ENCODE measurements at regions not wholly inside any gene's neighbourhood (a gene's known extent, or its start where the extent isn't known, plus 50 kb on each side); places are given as distances from the start of the nearest gene placed in this dataset.
A peak's percentile ranks its signal among the peaks of the same experiment; 100 is the strongest.
"Not testable (repeated sequence)": the region's sequence is repeated elsewhere in the genome, so short reads cannot be mapped to it uniquely, and the experiment has no call there.

GRCh38 chr6:13874191-13874549 lies 50.6 kb upstream of the RNF182 start:
- TF ChIP-seq CTCF (IDR thresholded peaks at IDR 0.05), result no peak
- H3K27ac ChIP-seq, result no peak overlapping the region
- DNase-seq (ENCODE audit: low spot score), result no peak
- peak overlapping the region; percentile 77 for H3K4me3 ChIP-seq

- Histone ChIP-seq H3K4me3 (peak overlapping the region; percentile 77), H3K27ac (no peak overlapping the region)
- peak; percentile 29 for TF ChIP-seq CTCF (IDR thresholded peaks at IDR 0.05)
- no peak for DNase-seq (ENCODE audit: low spot score)
Measured at GRCh38 chr6:13873288-13874190, 51.2 kb upstream of the RNF182 start.

- H3K27ac ChIP-seq, result no peak overlapping the region
- no peak for TF ChIP-seq CTCF (IDR thresholded peaks at IDR 0.05)
- DNase-seq (ENCODE audit: low spot score), result no peak
Measured at GRCh38 chr6:13872681-13873080, 52.1 kb upstream of the RNF182 start.

GRCh38 chr6:13872006-13872405 lies 52.7 kb upstream of the RNF182 start:
- DNase-seq (ENCODE audit: low spot score); H3K4me3 ChIP-seq; H3K27ac ChIP-seq: not testable (repeated sequence)

More at GRCh38 chr6:13872681-13873080, 52.1 kb upstream of the RNF182 start:
- H3K4me3 ChIP-seq, result no peak overlapping the region

- Histone ChIP-seq H3K27ac (no peak overlapping the region), H3K4me3 (no peak overlapping the region)
- TF ChIP-seq CTCF (IDR thresholded peaks at IDR 0.05), result no peak
- DNase-seq (ENCODE audit: low spot score), result no peak
Measured at GRCh38 chr6:13870214-13870830, 54.4 kb upstream of the RNF182 start.

GRCh38 chr6:13868236-13868635 lies 53.9 kb upstream of the MCUR1 start:
- no peak overlapping the region for H3K4me3 ChIP-seq
- DNase-seq (ENCODE audit: low spot score), result no peak
- no peak overlapping the region for H3K27ac ChIP-seq
- no peak for TF ChIP-seq CTCF (IDR thresholded peaks at IDR 0.05)

- H3K4me3 ChIP-seq, result no peak overlapping the region
- no peak for DNase-seq (ENCODE audit: low spot score)
- H3K27ac ChIP-seq, result no peak overlapping the region
- TF ChIP-seq CTCF (IDR thresholded peaks at IDR 0.05), result no peak
Measured at GRCh38 chr6:13866301-13866700, 51.9 kb upstream of the MCUR1 start.

Measured in coronary artery (tissue), 2 donors.